ENCODE measurements at regions not wholly inside any gene's neighbourhood (a gene's known extent, or its start where the extent isn't known, plus 50 kb on each side); places are given as distances from the start of the nearest gene placed in this dataset.

DNA sequence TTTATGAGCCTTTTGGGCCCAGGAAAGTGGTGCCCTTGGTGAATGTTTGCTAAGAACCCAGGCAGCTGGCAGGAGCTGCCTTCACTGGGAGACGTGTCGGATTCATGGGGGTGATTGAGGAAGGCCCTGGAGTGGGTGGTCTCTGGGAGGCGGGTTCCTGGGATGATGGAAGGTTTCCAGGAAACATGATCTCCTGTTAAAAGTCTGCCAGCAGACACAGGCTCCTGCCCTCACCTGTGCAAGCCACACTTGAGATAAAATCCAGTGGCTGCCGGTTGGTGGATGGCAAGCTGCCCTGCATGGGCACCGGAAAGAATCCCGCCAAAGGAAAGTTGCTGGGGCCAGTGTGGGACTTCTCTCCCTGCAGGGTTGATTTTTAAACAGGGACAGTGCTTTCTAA lies 189.0 kb upstream of the CIBAR2 start:
- Histone ChIP-seq H3K36me3 (no peaks in the 10 kb centered on the region), H3K27me3 (no peaks in the 10 kb centered on the region), H3K4me3 (no peak overlapping the region), H3K27ac (no peak overlapping the region), H3K4me1 (peaks cover 5 to 23% (median 8%) of the 10 kb centered on the region in 4 donors), H3K9me3 (no peaks in the 10 kb centered on the region)
- in situ Hi-C loops (cut with MboI; ENCODE audit: low pct_ligation_motif_present in 1 of 4, low pct_unique_long_range_greater_than_20kb in 1 of 4, low sequenced_read_pairs in 3 of 4) (no loop called here), intact Hi-C loops (cut with DNase I; ENCODE audit: low total_unique reads) (loop anchor here (10.0 kb wide), 1 partner anchor 94 kb away; no protein-coding TSS in a partner anchor)
- TF ChIP-seq, protein P1, sequence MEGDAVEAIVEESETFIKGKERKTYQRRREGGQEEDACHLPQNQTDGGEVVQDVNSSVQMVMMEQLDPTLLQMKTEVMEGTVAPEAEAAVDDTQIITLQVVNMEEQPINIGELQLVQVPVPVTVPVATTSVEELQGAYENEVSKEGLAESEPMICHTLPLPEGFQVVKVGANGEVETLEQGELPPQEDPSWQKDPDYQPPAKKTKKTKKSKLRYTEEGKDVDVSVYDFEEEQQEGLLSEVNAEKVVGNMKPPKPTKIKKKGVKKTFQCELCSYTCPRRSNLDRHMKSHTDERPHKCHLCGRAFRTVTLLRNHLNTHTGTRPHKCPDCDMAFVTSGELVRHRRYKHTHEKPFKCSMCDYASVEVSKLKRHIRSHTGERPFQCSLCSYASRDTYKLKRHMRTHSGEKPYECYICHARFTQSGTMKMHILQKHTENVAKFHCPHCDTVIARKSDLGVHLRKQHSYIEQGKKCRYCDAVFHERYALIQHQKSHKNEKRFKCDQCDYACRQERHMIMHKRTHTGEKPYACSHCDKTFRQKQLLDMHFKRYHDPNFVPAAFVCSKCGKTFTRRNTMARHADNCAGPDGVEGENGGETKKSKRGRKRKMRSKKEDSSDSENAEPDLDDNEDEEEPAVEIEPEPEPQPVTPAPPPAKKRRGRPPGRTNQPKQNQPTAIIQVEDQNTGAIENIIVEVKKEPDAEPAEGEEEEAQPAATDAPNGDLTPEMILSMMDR (IDR thresholded peaks at IDR 0.05): no peak
- TF ChIP-seq EP300 (IDR thresholded peaks at IDR 0.05; ENCODE audit: low read depth) (no peak), POLR2A (IDR thresholded peaks at IDR 0.05) (no peak), POLR2AphosphoS5 (IDR thresholded peaks at IDR 0.05) (no peak)
- 52 to 60% methylated on average over 3 to 6 of the region's 6 CpGs for WGBS, 2 donors (ENCODE audit: low coverage in 1 of 2)
- no peak for DNase-seq

- in situ Hi-C loops (cut with MboI; ENCODE audit: low pct_ligation_motif_present in 1 of 4, low pct_unique_long_range_greater_than_20kb in 1 of 4, low sequenced_read_pairs in 3 of 4): no loop called here
- no peak for TF ChIP-seq POLR2AphosphoS5 (IDR thresholded peaks at IDR 0.05)
- no peak for TF ChIP-seq EP300 (IDR thresholded peaks at IDR 0.05; ENCODE audit: low read depth)
- TF ChIP-seq, protein P1 (IDR thresholded peaks at IDR 0.05): no peak
- TF ChIP-seq POLR2A (IDR thresholded peaks at IDR 0.05): no peak
- no peak for DNase-seq
- intact Hi-C loops (cut with DNase I; ENCODE audit: low total_unique reads): loop anchor here (10.0 kb wide), 1 partner anchor 93 kb away; no protein-coding TSS in a partner anchor
- WGBS, 2 donors (ENCODE audit: low coverage in 1 of 2): 68 to 90% methylated on average over 2 to 24 of the region's 24 CpGs
- Histone ChIP-seq H3K4me1 (peaks cover 7 to 27% (median 13%) of the 10 kb centered on the region in 4 donors), H3K36me3 (no peaks in the 10 kb centered on the region), H3K27ac (no peak overlapping the region), H3K9me3 (no peaks in the 10 kb centered on the region), H3K27me3 (no peaks in the 10 kb centered on the region), H3K4me3 (no peak overlapping the region)
These were observed 190.0 kb upstream of the CIBAR2 start for GRCh38 chr16:85302018-85302847.

- no peaks in the 10 kb centered on the region for H3K27me3 ChIP-seq
- H3K9me3 ChIP-seq: no peaks in the 10 kb centered on the region
- peaks cover 7 to 31% (median 13%) of the 10 kb centered on the region in 4 donors for H3K4me1 ChIP-seq
- DNase-seq: no peak
- intact Hi-C loops (cut with DNase I; ENCODE audit: low total_unique reads) (loop anchor here (10.0 kb wide), 1 partner anchor 92 kb away; no protein-coding TSS in a partner anchor), in situ Hi-C loops (cut with MboI; ENCODE audit: low pct_ligation_motif_present in 1 of 4, low pct_unique_long_range_greater_than_20kb in 1 of 4, low sequenced_read_pairs in 3 of 4) (no loop called here)
- WGBS, 2 donors (ENCODE audit: low coverage in 1 of 2): 63% methylated on average over 20 of the region's 26 CpGs; no CpG with 5 or more reads in 1 of the 2 donors
- H3K27ac ChIP-seq: no peak overlapping the region
- no peaks in the 10 kb centered on the region for H3K36me3 ChIP-seq
- no peak overlapping the region for H3K4me3 ChIP-seq
- TF ChIP-seq, protein P1 (IDR thresholded peaks at IDR 0.05): no peak
- TF ChIP-seq POLR2AphosphoS5 (IDR thresholded peaks at IDR 0.05): no peak
These were observed 190.6 kb upstream of the CIBAR2 start for GRCh38 chr16:85302848-85303353.

DNA sequence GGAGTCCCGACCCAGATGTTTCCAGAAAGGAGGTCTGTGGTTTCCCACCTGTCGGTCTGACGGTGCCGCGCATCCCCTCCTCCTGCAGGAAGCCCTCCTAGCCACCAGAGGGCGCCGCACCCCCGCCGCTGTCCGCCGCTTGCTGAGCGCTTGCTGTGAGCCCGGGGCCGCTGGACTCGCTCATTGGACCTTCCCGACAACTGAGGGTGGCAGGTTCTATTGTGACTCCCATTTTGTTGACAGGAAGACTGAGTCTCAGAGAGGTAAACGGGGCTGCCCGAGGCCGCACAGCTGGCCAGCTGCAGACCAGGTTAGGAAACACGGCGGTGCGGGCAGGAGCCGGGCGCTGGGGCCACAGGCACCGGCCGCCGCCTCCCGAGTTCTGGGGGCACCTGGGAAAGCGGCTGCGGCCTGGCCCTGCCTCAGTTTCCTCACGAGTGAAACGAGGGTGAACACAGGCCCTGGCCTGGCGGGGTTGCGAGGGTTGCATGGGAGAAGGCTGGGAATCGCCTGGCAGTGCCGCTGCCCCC lies 191.1 kb upstream of the CIBAR2 start:
- intact Hi-C loops (cut with DNase I; ENCODE audit: low total_unique reads) (loop anchor here (10.0 kb wide), 1 partner anchor 91 kb away; no protein-coding TSS in a partner anchor), in situ Hi-C loops (cut with MboI; ENCODE audit: low pct_ligation_motif_present in 1 of 4, low pct_unique_long_range_greater_than_20kb in 1 of 4, low sequenced_read_pairs in 3 of 4) (no loop called here)
- WGBS, 2 donors (ENCODE audit: low coverage in 1 of 2): 53% methylated on average over 34 of the region's 36 CpGs; no CpG with 5 or more reads in 1 of the 2 donors
- Histone ChIP-seq H3K4me3 (no peak overlapping the region), H3K27ac (no peak overlapping the region), H3K27me3 (no peaks in the 10 kb centered on the region), H3K36me3 (no peaks in the 10 kb centered on the region), H3K4me1 (peaks cover 7 to 35% (median 13%) of the 10 kb centered on the region in 4 donors), H3K9me3 (no peaks in the 10 kb centered on the region)
- no peak for TF ChIP-seq POLR2AphosphoS5 (IDR thresholded peaks at IDR 0.05)
- TF ChIP-seq, protein P1 (IDR thresholded peaks at IDR 0.05): peak; percentile 92 to 96 (median 92)
- no peak for TF ChIP-seq EP300 (IDR thresholded peaks at IDR 0.05; ENCODE audit: low read depth)
- no peak for TF ChIP-seq POLR2A (IDR thresholded peaks at IDR 0.05)
- DNase-seq: peak; percentile 71
